ENCODE measurements at regions not wholly inside any gene's neighbourhood (a gene's known extent, or its start where the extent isn't known, plus 50 kb on each side); places are given as distances from the start of the nearest gene placed in this dataset.
"Not testable (repeated sequence)": the region's sequence is repeated elsewhere in the genome, so short reads cannot be mapped to it uniquely, and the experiment has no call there.

DNA sequence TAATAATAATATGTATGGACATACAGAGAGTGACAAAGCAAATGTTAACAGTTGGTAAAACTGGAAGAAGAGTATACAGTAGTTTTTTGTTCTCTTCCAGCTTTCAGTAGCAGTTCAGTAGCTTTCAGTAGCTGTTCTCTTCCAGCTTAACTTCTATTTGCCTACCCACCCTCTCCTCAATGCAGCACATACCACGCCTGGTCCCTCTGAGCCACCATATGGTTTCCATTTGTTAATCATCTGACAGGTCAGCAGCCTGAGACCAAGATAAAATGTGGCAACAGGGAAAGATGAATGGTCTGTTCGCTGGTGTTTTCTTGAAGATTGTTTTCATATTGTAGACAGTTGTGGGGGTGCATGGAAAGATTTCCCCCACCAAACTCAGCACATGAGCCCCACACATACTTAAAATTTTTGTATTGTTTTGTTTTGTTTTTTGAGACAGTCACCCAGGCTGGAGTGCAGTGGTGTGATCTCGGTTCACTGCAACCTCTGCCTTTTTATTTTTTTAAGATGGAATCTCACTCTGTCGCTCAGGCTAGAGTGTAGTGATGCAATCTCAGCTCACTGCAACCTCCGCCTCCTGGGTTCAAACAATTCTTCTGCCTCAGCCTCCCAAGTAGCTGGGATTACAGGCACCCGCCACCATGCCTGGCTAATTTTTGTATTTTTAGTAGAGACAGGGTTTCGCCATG, 56.8 kb downstream of the ATP6V0E2 start:
- not testable (repeated sequence) for H3K4me2 ChIP-seq (ENCODE audit: insufficient read depth, low read length); ATAC-seq (ENCODE audit: insufficient read depth, low read depth); H3K4me3 ChIP-seq (ENCODE audit: low read depth in 1 of 2, low read length in 2 of 2); H3K4me1 ChIP-seq (ENCODE audit: insufficient read depth, low read length); H3K79me2 ChIP-seq (ENCODE audit: insufficient read depth, low read length); H3K9ac ChIP-seq (ENCODE audit: low read depth, low read length); DNase-seq; H3K27ac ChIP-seq (ENCODE audit: low read length); H4K20me1 ChIP-seq (ENCODE audit: insufficient read depth, low read length); H3K27me3 ChIP-seq (ENCODE audit: insufficient read depth, low read length, poor library complexity); H2AFZ ChIP-seq (ENCODE audit: low read depth, low read length); H3K9me3 ChIP-seq (ENCODE audit: insufficient read depth, low read length, severe bottlenecking); H3K36me3 ChIP-seq (ENCODE audit: insufficient read depth, low read length)

DNA sequence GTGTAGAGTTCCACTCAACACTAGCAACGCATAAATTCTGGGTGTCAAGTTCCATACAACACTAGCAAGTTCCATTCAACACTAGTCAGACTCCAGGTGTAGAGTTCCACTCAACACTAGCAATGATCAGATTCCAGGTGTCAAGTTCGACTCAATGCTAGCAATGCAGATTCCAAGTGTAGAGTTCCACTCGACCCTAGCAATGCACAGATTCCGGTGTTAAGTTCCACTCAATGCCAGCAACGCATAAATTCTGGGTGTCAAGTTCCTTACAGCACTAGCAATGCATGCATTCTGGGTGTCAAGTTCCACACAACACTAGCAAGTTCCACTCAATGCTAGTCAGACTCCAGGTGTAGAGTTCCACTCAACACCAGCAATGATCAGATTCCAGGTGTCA, 60.0 kb downstream of the ATP6V0E2 start:
- not testable (repeated sequence) for H3K4me3 ChIP-seq (ENCODE audit: low read depth in 1 of 2, low read length in 2 of 2); H3K27ac ChIP-seq (ENCODE audit: low read length); H3K4me1 ChIP-seq (ENCODE audit: insufficient read depth, low read length); H3K36me3 ChIP-seq (ENCODE audit: insufficient read depth, low read length); ATAC-seq (ENCODE audit: insufficient read depth, low read depth); H3K9ac ChIP-seq (ENCODE audit: low read depth, low read length); H3K4me2 ChIP-seq (ENCODE audit: insufficient read depth, low read length); H3K9me3 ChIP-seq (ENCODE audit: insufficient read depth, low read length, severe bottlenecking); H4K20me1 ChIP-seq (ENCODE audit: insufficient read depth, low read length); DNase-seq; H2AFZ ChIP-seq (ENCODE audit: low read depth, low read length); H3K79me2 ChIP-seq (ENCODE audit: insufficient read depth, low read length); H3K27me3 ChIP-seq (ENCODE audit: insufficient read depth, low read length, poor library complexity)

DNA sequence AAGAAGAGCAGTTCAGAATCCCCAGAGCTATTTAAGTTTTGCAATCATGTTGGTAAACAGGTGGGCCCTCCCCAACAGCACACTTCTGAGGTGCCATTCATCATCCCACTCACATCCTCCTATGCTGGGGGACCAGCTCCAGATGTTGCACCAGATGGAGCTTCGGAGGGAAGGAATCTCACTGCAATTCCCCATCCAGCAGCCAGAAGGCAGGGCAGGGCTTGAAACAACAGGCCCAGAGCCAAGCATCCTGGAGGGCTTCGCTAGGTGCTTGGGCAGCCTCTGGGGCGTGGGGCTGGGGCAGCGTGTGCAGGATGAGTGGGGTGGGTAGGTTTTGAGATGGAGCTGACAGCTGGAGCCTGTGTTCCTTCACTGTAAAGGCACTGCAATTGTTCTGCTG, 73.6 kb downstream of the ATP6V0E2 start:
- H3K4me1 ChIP-seq (ENCODE audit: insufficient read depth, low read length) = peaks cover 21% of the 10 kb centered on the region
- H3K27me3 ChIP-seq (ENCODE audit: insufficient read depth, low read length, poor library complexity); H2AFZ ChIP-seq (ENCODE audit: low read depth, low read length); ATAC-seq (ENCODE audit: insufficient read depth, low read depth); DNase-seq; H3K9ac ChIP-seq (ENCODE audit: low read depth, low read length); H3K27ac ChIP-seq (ENCODE audit: low read length); H3K4me2 ChIP-seq (ENCODE audit: insufficient read depth, low read length); H3K9me3 ChIP-seq (ENCODE audit: insufficient read depth, low read length, severe bottlenecking); H3K36me3 ChIP-seq (ENCODE audit: insufficient read depth, low read length); H3K79me2 ChIP-seq (ENCODE audit: insufficient read depth, low read length); H4K20me1 ChIP-seq (ENCODE audit: insufficient read depth, low read length); H3K4me3 ChIP-seq (ENCODE audit: low read depth in 1 of 2, low read length in 2 of 2): not testable (repeated sequence)

DNA sequence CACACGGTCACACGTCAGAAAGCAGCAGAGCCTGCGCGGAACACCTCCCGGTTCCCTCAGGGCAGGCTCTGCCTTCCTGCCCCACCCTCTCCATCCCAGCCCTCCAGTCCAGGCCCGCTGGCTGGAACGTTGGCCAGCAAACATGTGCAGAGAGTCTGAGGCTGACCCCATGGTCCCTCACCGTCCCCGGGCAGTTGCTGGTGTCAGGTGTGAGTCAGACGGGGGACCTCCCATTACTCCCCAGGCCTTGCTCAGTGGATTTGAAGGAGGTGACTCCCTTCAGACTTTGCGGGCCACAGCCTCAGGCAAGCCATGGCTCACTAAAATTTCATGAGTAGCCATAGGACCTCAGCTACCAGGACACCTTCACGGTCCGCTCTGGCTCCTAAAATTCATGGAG, 74.7 kb downstream of the ATP6V0E2 start:
- H3K9ac ChIP-seq (ENCODE audit: low read depth, low read length); H3K4me3 ChIP-seq (ENCODE audit: low read depth in 1 of 2, low read length in 2 of 2); H3K79me2 ChIP-seq (ENCODE audit: insufficient read depth, low read length); DNase-seq; H3K9me3 ChIP-seq (ENCODE audit: insufficient read depth, low read length, severe bottlenecking); H3K4me2 ChIP-seq (ENCODE audit: insufficient read depth, low read length); H3K27me3 ChIP-seq (ENCODE audit: insufficient read depth, low read length, poor library complexity); H2AFZ ChIP-seq (ENCODE audit: low read depth, low read length); H3K36me3 ChIP-seq (ENCODE audit: insufficient read depth, low read length); ATAC-seq (ENCODE audit: insufficient read depth, low read depth); H3K27ac ChIP-seq (ENCODE audit: low read length); H4K20me1 ChIP-seq (ENCODE audit: insufficient read depth, low read length): not testable (repeated sequence)
- peaks cover 21% of the 10 kb centered on the region for H3K4me1 ChIP-seq (ENCODE audit: insufficient read depth, low read length)

DNA sequence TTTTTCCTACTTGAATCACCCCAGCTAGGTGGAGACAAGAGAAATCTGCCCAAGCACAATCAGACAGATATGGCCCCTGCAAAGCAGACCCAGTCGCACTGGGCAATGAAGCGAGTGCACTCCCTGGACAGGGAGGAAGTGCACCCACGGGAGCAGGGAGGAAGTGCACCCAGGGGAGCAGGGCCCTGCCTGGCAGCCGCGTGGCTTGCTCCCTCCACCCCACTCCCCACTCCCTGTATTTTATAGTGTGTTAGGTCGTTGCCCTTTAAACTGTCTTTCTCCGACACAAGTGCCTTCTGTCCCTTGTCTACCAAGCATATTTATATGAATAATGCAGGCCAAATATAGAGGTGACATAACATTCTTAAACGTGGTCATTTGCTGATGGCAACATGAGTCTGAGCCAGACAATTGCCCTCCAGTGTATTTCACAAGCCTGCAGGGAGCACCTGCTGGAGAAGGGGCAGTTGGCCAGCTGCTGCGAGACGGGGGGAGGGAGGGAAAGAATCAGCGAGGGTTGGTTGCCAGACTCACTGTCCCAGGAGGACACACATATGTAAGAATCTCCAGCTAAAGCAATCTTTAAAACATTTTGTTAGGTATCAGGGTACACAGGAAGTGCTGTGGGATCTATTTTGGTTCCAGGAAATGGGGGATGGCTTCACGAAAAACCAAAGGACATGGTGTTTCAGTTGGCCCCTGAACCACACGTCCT, 76.3 kb downstream of the ATP6V0E2 start:
- peak overlapping the region; percentile 42; the same call in 1 of the 2 replicates for H3K9ac ChIP-seq (ENCODE audit: low read depth, low read length)
- H3K4me3 ChIP-seq (ENCODE audit: low read depth in 1 of 2, low read length in 2 of 2); H4K20me1 ChIP-seq (ENCODE audit: insufficient read depth, low read length); H3K9me3 ChIP-seq (ENCODE audit: insufficient read depth, low read length, severe bottlenecking); H3K79me2 ChIP-seq (ENCODE audit: insufficient read depth, low read length); H3K27me3 ChIP-seq (ENCODE audit: insufficient read depth, low read length, poor library complexity); H3K36me3 ChIP-seq (ENCODE audit: insufficient read depth, low read length): not testable (repeated sequence)
- peak; percentile 83 for ATAC-seq (ENCODE audit: insufficient read depth, low read depth)
- peak overlapping the region; percentile 58 for H3K27ac ChIP-seq (ENCODE audit: low read length)
- peak; percentile 83 for DNase-seq
- H3K4me1 ChIP-seq (ENCODE audit: insufficient read depth, low read length) = peaks cover 21% of the 10 kb centered on the region
- 0 out of 2 replicates have a peak overlapping the region, but pooled peaks have one; percentile 19 for H2AFZ ChIP-seq (ENCODE audit: low read depth, low read length)
- H3K4me2 ChIP-seq (ENCODE audit: insufficient read depth, low read length) = 0 out of 2 replicates have a peak overlapping the region, but pooled peaks have one; percentile 32

DNA sequence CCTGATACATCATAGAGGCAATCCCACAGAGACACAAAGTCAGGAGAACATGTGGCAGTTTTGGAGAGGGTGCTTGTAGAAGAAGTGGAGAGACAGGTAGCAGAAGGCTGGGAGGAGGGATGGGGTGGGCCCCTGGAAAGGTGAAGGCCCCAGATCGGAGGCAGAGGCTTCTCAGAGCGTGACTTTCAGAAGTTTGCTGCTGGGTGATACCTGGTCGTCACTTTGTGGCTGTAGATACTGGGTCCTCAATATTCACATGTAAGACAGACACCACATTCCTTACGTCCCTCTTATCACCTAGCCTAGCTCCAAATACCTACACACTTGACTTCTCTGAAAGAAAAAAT, 76.8 kb downstream of the ATP6V0E2 start:
- H3K79me2 ChIP-seq (ENCODE audit: insufficient read depth, low read length); H3K4me2 ChIP-seq (ENCODE audit: insufficient read depth, low read length); DNase-seq; H3K4me3 ChIP-seq (ENCODE audit: low read depth in 1 of 2, low read length in 2 of 2); H3K9ac ChIP-seq (ENCODE audit: low read depth, low read length); H3K27ac ChIP-seq (ENCODE audit: low read length); ATAC-seq (ENCODE audit: insufficient read depth, low read depth); H3K9me3 ChIP-seq (ENCODE audit: insufficient read depth, low read length, severe bottlenecking); H3K27me3 ChIP-seq (ENCODE audit: insufficient read depth, low read length, poor library complexity); H3K36me3 ChIP-seq (ENCODE audit: insufficient read depth, low read length); H4K20me1 ChIP-seq (ENCODE audit: insufficient read depth, low read length): not testable (repeated sequence)
- Histone ChIP-seq H3K4me1 (ENCODE audit: insufficient read depth, low read length) (peaks cover 21% of the 10 kb centered on the region), H2AFZ (ENCODE audit: low read depth, low read length) (0 out of 2 replicates have a peak overlapping the region, but pooled peaks have one; percentile 19)

DNA sequence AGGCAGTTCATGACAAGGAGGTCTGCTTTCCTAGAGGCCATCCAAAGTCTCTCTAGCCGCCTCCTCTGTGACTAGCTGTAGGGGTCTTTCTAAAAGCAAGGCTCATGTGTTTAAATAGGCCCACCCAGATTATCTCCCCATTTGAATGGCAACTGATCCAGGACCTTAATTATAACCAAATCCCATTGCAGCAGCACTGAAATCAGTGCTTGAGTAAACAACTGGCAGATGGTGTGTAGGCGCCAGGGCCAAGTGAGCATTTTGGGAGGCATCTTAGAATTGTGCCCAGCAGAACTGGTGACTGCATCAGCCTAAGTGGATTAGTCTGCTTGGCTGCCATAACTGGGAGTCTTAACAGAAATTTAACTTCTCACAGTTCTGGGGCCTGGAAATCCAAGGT, 77.8 kb downstream of the ATP6V0E2 start:
- not testable (repeated sequence) for H3K36me3 ChIP-seq (ENCODE audit: insufficient read depth, low read length); H3K27me3 ChIP-seq (ENCODE audit: insufficient read depth, low read length, poor library complexity); H3K4me2 ChIP-seq (ENCODE audit: insufficient read depth, low read length); H3K9me3 ChIP-seq (ENCODE audit: insufficient read depth, low read length, severe bottlenecking); H4K20me1 ChIP-seq (ENCODE audit: insufficient read depth, low read length); H3K9ac ChIP-seq (ENCODE audit: low read depth, low read length); ATAC-seq (ENCODE audit: insufficient read depth, low read depth); DNase-seq; H3K4me3 ChIP-seq (ENCODE audit: low read depth in 1 of 2, low read length in 2 of 2); H3K79me2 ChIP-seq (ENCODE audit: insufficient read depth, low read length); H2AFZ ChIP-seq (ENCODE audit: low read depth, low read length)
- Histone ChIP-seq H3K27ac (ENCODE audit: low read length) (peak overlapping the region; percentile 68), H3K4me1 (ENCODE audit: insufficient read depth, low read length) (peaks cover 21% of the 10 kb centered on the region)

DNA sequence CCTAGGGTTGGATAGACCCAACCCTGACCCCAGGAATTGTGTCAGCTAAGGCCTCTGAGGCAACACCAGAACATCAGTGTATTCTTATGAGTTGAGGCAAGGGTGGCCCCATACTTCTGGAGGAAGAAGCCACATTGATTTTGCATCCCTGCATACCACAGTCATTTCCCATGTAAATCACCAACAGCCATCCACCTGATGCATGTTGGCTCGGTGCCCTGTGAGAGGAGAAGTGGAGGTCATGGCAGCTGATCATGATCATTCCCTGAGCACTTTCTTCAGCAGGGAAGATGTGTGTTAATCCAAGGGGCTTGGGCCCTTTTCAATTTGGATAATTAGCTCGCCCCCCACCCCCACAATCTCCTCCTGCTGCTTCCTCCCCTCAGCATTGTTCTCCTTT, 85.1 kb downstream of the ATP6V0E2 start:
- not testable (repeated sequence) for H3K27me3 ChIP-seq (ENCODE audit: insufficient read depth, low read length, poor library complexity); ATAC-seq (ENCODE audit: insufficient read depth, low read depth); H3K4me3 ChIP-seq (ENCODE audit: low read depth in 1 of 2, low read length in 2 of 2); H3K4me2 ChIP-seq (ENCODE audit: insufficient read depth, low read length); H3K27ac ChIP-seq (ENCODE audit: low read length); H4K20me1 ChIP-seq (ENCODE audit: insufficient read depth, low read length); H3K9ac ChIP-seq (ENCODE audit: low read depth, low read length); H3K79me2 ChIP-seq (ENCODE audit: insufficient read depth, low read length); H3K36me3 ChIP-seq (ENCODE audit: insufficient read depth, low read length); H2AFZ ChIP-seq (ENCODE audit: low read depth, low read length); DNase-seq
- peaks cover 11% of the 10 kb centered on the region for H3K9me3 ChIP-seq (ENCODE audit: insufficient read depth, low read length, severe bottlenecking)
- H3K4me1 ChIP-seq (ENCODE audit: insufficient read depth, low read length) = peaks cover 11% of the 10 kb centered on the region
